ENCODE measurements at regions not wholly inside any gene's neighbourhood (a gene's known extent, or its start where the extent isn't known, plus 50 kb on each side); places are given as distances from the start of the nearest gene placed in this dataset.

GRCh38 chr5:158324236-158324635, 465.3 kb upstream of the CLINT1 start:
- no peak overlapping the region for H3K4me3 ChIP-seq (ENCODE audit: low read depth, low read length)
- no peak for DNase-seq (ENCODE audit: low read depth)
- TF ChIP-seq CTCF (IDR thresholded peaks at IDR 0.05; ENCODE audit: insufficient read depth, low read depth, low read length) = no peak

GRCh38 chr5:158322620-158323019, 463.7 kb upstream of the CLINT1 start:
- TF ChIP-seq CTCF (IDR thresholded peaks at IDR 0.05; ENCODE audit: insufficient read depth, low read depth, low read length) = no peak
- DNase-seq (ENCODE audit: low read depth) = no peak
- H3K4me3 ChIP-seq (ENCODE audit: low read depth, low read length) = no peak overlapping the region

- no peak for DNase-seq (ENCODE audit: low read depth)
- H3K4me3 ChIP-seq (ENCODE audit: low read depth, low read length) = no peak overlapping the region
- no peak for TF ChIP-seq CTCF (IDR thresholded peaks at IDR 0.05; ENCODE audit: insufficient read depth, low read depth, low read length)
Observed at GRCh38 chr5:158320934-158321333, 462.0 kb upstream of the CLINT1 start.

GRCh38 chr5:158320178-158320674, 461.3 kb upstream of the CLINT1 start:
- no peak for TF ChIP-seq CTCF (IDR thresholded peaks at IDR 0.05; ENCODE audit: insufficient read depth, low read depth, low read length)
- H3K4me3 ChIP-seq (ENCODE audit: low read depth, low read length) = no peak overlapping the region
- DNase-seq (ENCODE audit: low read depth) = no peak

GRCh38 chr5:158317507-158317906, 458.6 kb upstream of the CLINT1 start:
- H3K4me3 ChIP-seq (ENCODE audit: low read depth, low read length) = no peak overlapping the region
- no peak for TF ChIP-seq CTCF (IDR thresholded peaks at IDR 0.05; ENCODE audit: insufficient read depth, low read depth, low read length)
- no peak for DNase-seq (ENCODE audit: low read depth)

- DNase-seq (ENCODE audit: low read depth) = no peak
- H3K4me3 ChIP-seq (ENCODE audit: low read depth, low read length) = no peak overlapping the region
- no peak for TF ChIP-seq CTCF (IDR thresholded peaks at IDR 0.05; ENCODE audit: insufficient read depth, low read depth, low read length)
Observed at GRCh38 chr5:158313733-158314464, 455.0 kb upstream of the CLINT1 start.
